NOMO-1 treated with DMSO at 0.1 percent for 48 hours (cell line): ENCODE measurements at regions not wholly inside any gene's neighbourhood (a gene's known extent, or its start where the extent isn't known, plus 50 kb on each side); places are given as distances from the start of the nearest gene placed in this dataset.

Experiments used
- DNase-seq: peaks from one replicate; lab custom pipeline; 2025; ENCODE audit not compliant: unreplicated experiment; lab: John Stamatoyannopoulos, UW

- no peak for DNase-seq
These were observed 494.1 kb downstream of the CENPC start for GRCh38 chr4:67051000-67051789.

- DNase-seq = no peak
These were observed 495.9 kb downstream of the CENPC start for GRCh38 chr4:67049446-67049845.

GRCh38 chr4:67048530-67048929, 496.8 kb downstream of the CENPC start:
- DNase-seq = no peak

- DNase-seq = no peak
These were observed 505.0 kb downstream of the CENPC start for GRCh38 chr4:67040315-67040714.

GRCh38 chr4:67038228-67038566, 507.1 kb downstream of the CENPC start:
- no peak for DNase-seq

- DNase-seq = no peak
These were observed 507.6 kb downstream of the CENPC start for GRCh38 chr4:67037504-67038227.

GRCh38 chr4:67036791-67037190, 508.5 kb downstream of the CENPC start:
- DNase-seq = no peak

GRCh38 chr4:67035986-67036385, 509.3 kb downstream of the CENPC start:
- DNase-seq = no peak

GRCh38 chr4:67035501-67035900, 509.8 kb downstream of the CENPC start:
- no peak for DNase-seq

- DNase-seq = no peak
These were observed 514.7 kb downstream of the CENPC start for GRCh38 chr4:67030636-67031035.

- DNase-seq = no peak
These were observed 524.9 kb downstream of the CENPC start for GRCh38 chr4:67020438-67020797.

- no peak for DNase-seq
These were observed 525.4 kb downstream of the CENPC start for GRCh38 chr4:67019686-67020437.

- DNase-seq = no peak
These were observed 530.7 kb downstream of the CENPC start for GRCh38 chr4:67014592-67014991.

GRCh38 chr4:67006791-67007190, 538.5 kb downstream of the CENPC start:
- DNase-seq = no peak

GRCh38 chr4:66991521-66991920, 553.8 kb downstream of the CENPC start:
- DNase-seq = no peak

- no peak for DNase-seq
These were observed 570.6 kb downstream of the CENPC start for GRCh38 chr4:66974665-66975064.

- DNase-seq = no peak
These were observed 573.2 kb downstream of the CENPC start for GRCh38 chr4:66972087-66972486.

- no peak for DNase-seq
These were observed 580.8 kb downstream of the CENPC start for GRCh38 chr4:66964467-66964866.

- no peak for DNase-seq
These were observed 582.2 kb downstream of the CENPC start for GRCh38 chr4:66963084-66963483.

- DNase-seq = no peak
These were observed 586.1 kb downstream of the CENPC start for GRCh38 chr4:66959207-66959606.

- no peak for DNase-seq
These were observed 588.5 kb downstream of the CENPC start for GRCh38 chr4:66956852-66957251.

GRCh38 chr4:66956426-66956825, 588.9 kb downstream of the CENPC start:
- no peak for DNase-seq
